ENCODE measurements at regions not wholly inside any gene's neighbourhood (a gene's known extent, or its start where the extent isn't known, plus 50 kb on each side); places are given as distances from the start of the nearest gene placed in this dataset.

- CTCF ChIA-PET = no interaction called here
- Histone ChIP-seq H3K4me2 (no peak overlapping the region), H3K4me3 (no peak overlapping the region), H3K27ac (no peak overlapping the region), H3K4me1 (no peaks in the 10 kb centered on the region), H3K9me3 (no peaks in the 10 kb centered on the region)
- 66% methylated on average over 5 of the region's 5 CpGs for WGBS (ENCODE audit: missing lambda C conversion rate)
- DNase-seq (ENCODE audit: low read depth in 1 of 2, low spot score in 1 of 2) (no peak), FAIRE-seq (no peak), ATAC-seq (no peak)
- POLR2A ChIA-PET = no interaction called here
- no peak for TF ChIP-seq PBX3 (IDR thresholded peaks at IDR 0.05)
- no peak for TF ChIP-seq BHLHE40 (IDR thresholded peaks at IDR 0.05; ENCODE audit: low read depth, low read length)
- TF ChIP-seq USF2 (IDR thresholded peaks at IDR 0.05) = no peak
- TF ChIP-seq HEYL (CRISPR knock-in tag; IDR thresholded peaks at IDR 0.05) = no peak
- TF ChIP-seq RARB (CRISPR knock-in tag; IDR thresholded peaks at IDR 0.05) = no peak
Measured at GRCh38 chr3:187906416-187906815, 161.1 kb upstream of the BCL6 start.

- no peak for TF ChIP-seq EHF (CRISPR knock-in tag; IDR thresholded peaks at IDR 0.05)
- TF ChIP-seq ELK1 (IDR thresholded peaks at IDR 0.05; ENCODE audit: low read depth, low read length) = no peak
- TF ChIP-seq NFE2L2 (conservative IDR thresholded peaks at IDR 0.05; ENCODE audit: low read length) = no peak
- TF ChIP-seq BHLHE40 (IDR thresholded peaks at IDR 0.05; ENCODE audit: low read depth, low read length) = no peak
- TF ChIP-seq CHD2 (IDR thresholded peaks at IDR 0.05; ENCODE audit: low read length, partially characterized antibody) = no peak
- TF ChIP-seq PBX3 (IDR thresholded peaks at IDR 0.05) = no peak
- TF ChIP-seq RFX5 (IDR thresholded peaks at IDR 0.05) = no peak
- TF ChIP-seq NR3C1 (IDR thresholded peaks at IDR 0.05) = no peak
- no peak for TF ChIP-seq POLR2AphosphoS2 (conservative IDR thresholded peaks at IDR 0.05; ENCODE audit: low read length)
- TF ChIP-seq USF2 (IDR thresholded peaks at IDR 0.05) = no peak
- TF ChIP-seq PHF8 (IDR thresholded peaks at IDR 0.05; ENCODE audit: borderline replicate concordance, low read depth) = no peak
- TF ChIP-seq HEYL (CRISPR knock-in tag; IDR thresholded peaks at IDR 0.05) = no peak
- TF ChIP-seq FOSB (CRISPR knock-in tag; IDR thresholded peaks at IDR 0.05) = no peak
- no peak for TF ChIP-seq EHMT2 (IDR thresholded peaks at IDR 0.05; ENCODE audit: low read depth)
- TF ChIP-seq EP300 (IDR thresholded peaks at IDR 0.05) = no peak
- no peak for TF ChIP-seq HOXA7 (CRISPR knock-in tag; IDR thresholded peaks at IDR 0.05)
- no peak for TF ChIP-seq REST (IDR thresholded peaks at IDR 0.05)
- TF ChIP-seq BCL3 (IDR thresholded peaks at IDR 0.05) = no peak
- no peak for TF ChIP-seq ZSCAN20 (CRISPR knock-in tag; IDR thresholded peaks at IDR 0.05)
- Histone ChIP-seq H3K4me1 (no peaks in the 10 kb centered on the region), H3K4me3 (no peak overlapping the region), H3K4me2 (no peak overlapping the region), H3K27ac (no peak overlapping the region), H3K9me3 (no peaks in the 10 kb centered on the region)
- DNase-seq (ENCODE audit: low read depth in 1 of 2, low spot score in 1 of 2) (no peak), FAIRE-seq (no peak), ATAC-seq (no peak)
- 85% methylated on average over 5 of the region's 5 CpGs for WGBS (ENCODE audit: missing lambda C conversion rate)
- POLR2A ChIA-PET = no interaction called here
- CTCF ChIA-PET = no interaction called here
Measured at GRCh38 chr3:187906920-187907319, 161.7 kb upstream of the BCL6 start.

Data from A549 (cell line).